ENCODE measurements at regions not wholly inside any gene's neighbourhood (a gene's known extent, or its start where the extent isn't known, plus 50 kb on each side); places are given as distances from the start of the nearest gene placed in this dataset.

DNA sequence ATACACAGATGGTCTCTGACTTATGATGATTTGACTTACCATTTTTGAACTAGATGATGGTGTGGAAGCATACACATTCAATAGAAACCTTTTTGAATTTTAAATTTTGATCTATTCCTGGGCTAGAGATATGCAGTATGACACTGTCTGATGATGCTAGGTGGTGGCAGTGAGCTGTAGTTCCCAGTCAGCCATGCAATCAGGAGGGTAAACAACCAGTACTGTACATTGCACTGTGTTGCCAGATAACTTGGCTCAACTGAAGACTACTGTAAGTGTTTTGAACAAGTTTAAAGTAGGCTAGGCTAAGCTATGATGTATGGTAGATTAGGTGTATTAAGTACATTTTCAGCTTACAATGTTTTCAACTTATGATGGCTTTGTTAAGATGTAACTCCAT is 859.1 kb upstream of the ARRDC3 start:
- TF ChIP-seq TCF12 (IDR thresholded peaks at IDR 0.05; ENCODE audit: low read depth) (no peak), ZBTB7A (IDR thresholded peaks at IDR 0.05; ENCODE audit: low read depth) (no peak), NFIC (IDR thresholded peaks at IDR 0.05) (no peak), TEAD4 (IDR thresholded peaks at IDR 0.05) (no peak), FOXM1 (IDR thresholded peaks at IDR 0.05; ENCODE audit: borderline replicate concordance, low read depth) (no peak), EP300 (IDR thresholded peaks at IDR 0.05; ENCODE audit: borderline replicate concordance) (no peak), MAX (IDR thresholded peaks at IDR 0.05) (no peak), EGR1 (IDR thresholded peaks at IDR 0.05) (no peak), RAD21 (IDR thresholded peaks at IDR 0.05; ENCODE audit: low read depth) (no peak), TAF1 (IDR thresholded peaks at IDR 0.05; ENCODE audit: low read depth) (no peak), CREB1 (IDR thresholded peaks at IDR 0.05; ENCODE audit: low read depth) (no peak), YY1 (IDR thresholded peaks at IDR 0.05; ENCODE audit: low read depth) (no peak), CEBPB (IDR thresholded peaks at IDR 0.05) (no peak)
- TF ChIP-seq, protein P1, sequence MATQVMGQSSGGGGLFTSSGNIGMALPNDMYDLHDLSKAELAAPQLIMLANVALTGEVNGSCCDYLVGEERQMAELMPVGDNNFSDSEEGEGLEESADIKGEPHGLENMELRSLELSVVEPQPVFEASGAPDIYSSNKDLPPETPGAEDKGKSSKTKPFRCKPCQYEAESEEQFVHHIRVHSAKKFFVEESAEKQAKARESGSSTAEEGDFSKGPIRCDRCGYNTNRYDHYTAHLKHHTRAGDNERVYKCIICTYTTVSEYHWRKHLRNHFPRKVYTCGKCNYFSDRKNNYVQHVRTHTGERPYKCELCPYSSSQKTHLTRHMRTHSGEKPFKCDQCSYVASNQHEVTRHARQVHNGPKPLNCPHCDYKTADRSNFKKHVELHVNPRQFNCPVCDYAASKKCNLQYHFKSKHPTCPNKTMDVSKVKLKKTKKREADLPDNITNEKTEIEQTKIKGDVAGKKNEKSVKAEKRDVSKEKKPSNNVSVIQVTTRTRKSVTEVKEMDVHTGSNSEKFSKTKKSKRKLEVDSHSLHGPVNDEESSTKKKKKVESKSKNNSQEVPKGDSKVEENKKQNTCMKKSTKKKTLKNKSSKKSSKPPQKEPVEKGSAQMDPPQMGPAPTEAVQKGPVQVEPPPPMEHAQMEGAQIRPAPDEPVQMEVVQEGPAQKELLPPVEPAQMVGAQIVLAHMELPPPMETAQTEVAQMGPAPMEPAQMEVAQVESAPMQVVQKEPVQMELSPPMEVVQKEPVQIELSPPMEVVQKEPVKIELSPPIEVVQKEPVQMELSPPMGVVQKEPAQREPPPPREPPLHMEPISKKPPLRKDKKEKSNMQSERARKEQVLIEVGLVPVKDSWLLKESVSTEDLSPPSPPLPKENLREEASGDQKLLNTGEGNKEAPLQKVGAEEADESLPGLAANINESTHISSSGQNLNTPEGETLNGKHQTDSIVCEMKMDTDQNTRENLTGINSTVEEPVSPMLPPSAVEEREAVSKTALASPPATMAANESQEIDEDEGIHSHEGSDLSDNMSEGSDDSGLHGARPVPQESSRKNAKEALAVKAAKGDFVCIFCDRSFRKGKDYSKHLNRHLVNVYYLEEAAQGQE (IDR thresholded peaks at IDR 0.05; ENCODE audit: low read depth), result no peak
- TF ChIP-seq, protein P2, sequence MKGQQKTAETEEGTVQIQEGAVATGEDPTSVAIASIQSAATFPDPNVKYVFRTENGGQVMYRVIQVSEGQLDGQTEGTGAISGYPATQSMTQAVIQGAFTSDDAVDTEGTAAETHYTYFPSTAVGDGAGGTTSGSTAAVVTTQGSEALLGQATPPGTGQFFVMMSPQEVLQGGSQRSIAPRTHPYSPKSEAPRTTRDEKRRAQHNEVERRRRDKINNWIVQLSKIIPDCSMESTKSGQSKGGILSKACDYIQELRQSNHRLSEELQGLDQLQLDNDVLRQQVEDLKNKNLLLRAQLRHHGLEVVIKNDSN (IDR thresholded peaks at IDR 0.05), result no peak

DNA sequence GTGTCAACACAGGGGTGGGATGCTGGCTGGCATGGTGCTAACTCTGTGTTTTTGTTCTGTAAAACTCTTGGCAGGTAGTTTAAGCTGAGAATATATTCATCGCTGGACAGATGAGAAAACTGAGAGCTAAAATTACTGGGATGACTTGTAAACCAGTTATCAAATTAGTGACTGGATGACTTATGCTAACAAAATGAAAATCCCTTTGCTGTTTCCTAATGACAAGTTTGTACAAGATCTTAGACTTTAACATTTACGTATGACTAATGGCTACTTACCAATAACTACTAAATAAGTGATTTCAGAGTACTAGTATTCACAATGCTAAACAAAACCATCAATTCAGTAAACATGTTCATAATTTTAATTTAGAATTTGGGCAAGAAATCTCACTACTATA is 854.8 kb upstream of the ARRDC3 start:
- TF ChIP-seq TAF1 (IDR thresholded peaks at IDR 0.05; ENCODE audit: low read depth), result no peak
- no peak for TF ChIP-seq YY1 (IDR thresholded peaks at IDR 0.05; ENCODE audit: low read depth)
- no peak for TF ChIP-seq ZBTB7A (IDR thresholded peaks at IDR 0.05; ENCODE audit: low read depth)
- TF ChIP-seq NFIC (IDR thresholded peaks at IDR 0.05), result no peak
- no peak for TF ChIP-seq MAX (IDR thresholded peaks at IDR 0.05)
- no peak for TF ChIP-seq CEBPB (IDR thresholded peaks at IDR 0.05)
- TF ChIP-seq EGR1 (IDR thresholded peaks at IDR 0.05), result no peak
- TF ChIP-seq, protein P2 (IDR thresholded peaks at IDR 0.05), result no peak
- TF ChIP-seq, protein P1 (IDR thresholded peaks at IDR 0.05; ENCODE audit: low read depth), result no peak
- no peak for TF ChIP-seq TEAD4 (IDR thresholded peaks at IDR 0.05)
- TF ChIP-seq EP300 (IDR thresholded peaks at IDR 0.05; ENCODE audit: borderline replicate concordance), result no peak
- TF ChIP-seq TCF12 (IDR thresholded peaks at IDR 0.05; ENCODE audit: low read depth), result no peak
- no peak for TF ChIP-seq RAD21 (IDR thresholded peaks at IDR 0.05; ENCODE audit: low read depth)
- TF ChIP-seq FOXM1 (IDR thresholded peaks at IDR 0.05; ENCODE audit: borderline replicate concordance, low read depth), result no peak
- no peak for TF ChIP-seq CREB1 (IDR thresholded peaks at IDR 0.05; ENCODE audit: low read depth)

GRCh38 chr5:92222449-92222848 is 839.3 kb upstream of the ARRDC3 start:
- TF ChIP-seq, protein P1 (IDR thresholded peaks at IDR 0.05; ENCODE audit: low read depth), result no peak
- TF ChIP-seq FOXM1 (IDR thresholded peaks at IDR 0.05; ENCODE audit: borderline replicate concordance, low read depth) (no peak), RAD21 (IDR thresholded peaks at IDR 0.05; ENCODE audit: low read depth) (peak; percentile 49), CEBPB (IDR thresholded peaks at IDR 0.05) (no peak), EGR1 (IDR thresholded peaks at IDR 0.05) (no peak), TAF1 (IDR thresholded peaks at IDR 0.05; ENCODE audit: low read depth) (no peak)

- no peak for TF ChIP-seq TEAD4 (IDR thresholded peaks at IDR 0.05)
- TF ChIP-seq EGR1 (IDR thresholded peaks at IDR 0.05), result no peak
- no peak for TF ChIP-seq YY1 (IDR thresholded peaks at IDR 0.05; ENCODE audit: low read depth)
- TF ChIP-seq RAD21 (IDR thresholded peaks at IDR 0.05; ENCODE audit: low read depth), result no peak
- TF ChIP-seq, protein P1 (IDR thresholded peaks at IDR 0.05; ENCODE audit: low read depth), result no peak
These were observed 832.0 kb upstream of the ARRDC3 start for GRCh38 chr5:92215116-92215515.
